ENCODE measurements at regions not wholly inside any gene's neighbourhood (a gene's known extent, or its start where the extent isn't known, plus 50 kb on each side); places are given as distances from the start of the nearest gene placed in this dataset.
"Not testable (repeated sequence)": the region's sequence is repeated elsewhere in the genome, so short reads cannot be mapped to it uniquely, and the experiment has no call there.

- Histone ChIP-seq H3K4me1 (no peaks in the 10 kb centered on the region), H3K9me3 (no peaks in the 10 kb centered on the region), H3K4me3 (no peak overlapping the region), H3K27ac (no peak overlapping the region), H3K27me3 (no peaks in the 10 kb centered on the region), H3K36me3 (ENCODE audit: low read depth, missing control alignments) (no peaks in the 10 kb centered on the region)
- TF ChIP-seq CTCF (IDR thresholded peaks at IDR 0.05) (no peak), POLR2A (IDR thresholded peaks at IDR 0.05) (no peak)
- DNase-seq = no peak
- intact Hi-C loops (cut with DNase I; ENCODE audit: low total_unique reads) = no loop called here
- WGBS, 2 donors = 63 to 69% methylated on average over 1 of the region's 1 CpG
These were observed 1352.9 kb upstream of the CDH9 start for GRCh38 chr5:28391277-28391676.

- Histone ChIP-seq H3K4me1 (no peaks in the 10 kb centered on the region), H3K36me3 (ENCODE audit: low read depth, missing control alignments) (no peaks in the 10 kb centered on the region), H3K27ac (no peak overlapping the region), H3K9me3 (no peaks in the 10 kb centered on the region), H3K27me3 (no peaks in the 10 kb centered on the region), H3K4me3 (no peak overlapping the region)
- intact Hi-C loops (cut with DNase I; ENCODE audit: low total_unique reads) = no loop called here
- 22 to 82% methylated on average over 1 of the region's 1 CpG for WGBS, 2 donors
- TF ChIP-seq POLR2A (IDR thresholded peaks at IDR 0.05) = no peak
- TF ChIP-seq CTCF (IDR thresholded peaks at IDR 0.05) = no peak
- no peak for DNase-seq
These were observed 1352.0 kb upstream of the CDH9 start for GRCh38 chr5:28390341-28390740.

GRCh38 chr5:28389727-28390126 lies 1351.3 kb upstream of the CDH9 start:
- H3K4me1 ChIP-seq; H3K9me3 ChIP-seq; H3K36me3 ChIP-seq (ENCODE audit: low read depth, missing control alignments); DNase-seq; H3K27ac ChIP-seq; H3K27me3 ChIP-seq; intact Hi-C loops (cut with DNase I; ENCODE audit: low total_unique reads); H3K4me3 ChIP-seq: not testable (repeated sequence)
- WGBS, 2 donors = 90 to 93% methylated on average over 3 of the region's 3 CpGs

GRCh38 chr5:28388428-28388827 lies 1350.0 kb upstream of the CDH9 start:
- no peak overlapping the region for H3K27ac ChIP-seq
- no peaks in the 10 kb centered on the region for H3K27me3 ChIP-seq
- no peaks in the 10 kb centered on the region for H3K36me3 ChIP-seq (ENCODE audit: low read depth, missing control alignments)
- TF ChIP-seq POLR2A (IDR thresholded peaks at IDR 0.05) (no peak), CTCF (IDR thresholded peaks at IDR 0.05) (no peak)
- no peaks in the 10 kb centered on the region for H3K9me3 ChIP-seq
- H3K4me3 ChIP-seq = no peak overlapping the region
- intact Hi-C loops (cut with DNase I; ENCODE audit: low total_unique reads) = no loop called here
- 73 to 85% methylated on average over 2 of the region's 2 CpGs for WGBS, 2 donors
- no peaks in the 10 kb centered on the region for H3K4me1 ChIP-seq
- DNase-seq = no peak

- no peaks in the 10 kb centered on the region for H3K9me3 ChIP-seq
- WGBS, 2 donors = 83% methylated on average over 2 of the region's 2 CpGs
- intact Hi-C loops (cut with DNase I; ENCODE audit: low total_unique reads) = no loop called here
- no peaks in the 10 kb centered on the region for H3K36me3 ChIP-seq (ENCODE audit: low read depth, missing control alignments)
- TF ChIP-seq CTCF (IDR thresholded peaks at IDR 0.05) = no peak
- TF ChIP-seq POLR2A (IDR thresholded peaks at IDR 0.05) = no peak
- H3K27ac ChIP-seq = no peak overlapping the region
- H3K27me3 ChIP-seq = no peaks in the 10 kb centered on the region
- no peak overlapping the region for H3K4me3 ChIP-seq
- no peaks in the 10 kb centered on the region for H3K4me1 ChIP-seq
- no peak for DNase-seq
These were observed 1348.3 kb upstream of the CDH9 start for GRCh38 chr5:28386712-28387111.

All from testis (tissue), 2 donors.